ENCODE measurements at regions not wholly inside any gene's neighbourhood (a gene's known extent, or its start where the extent isn't known, plus 50 kb on each side); places are given as distances from the start of the nearest gene placed in this dataset.

DNA sequence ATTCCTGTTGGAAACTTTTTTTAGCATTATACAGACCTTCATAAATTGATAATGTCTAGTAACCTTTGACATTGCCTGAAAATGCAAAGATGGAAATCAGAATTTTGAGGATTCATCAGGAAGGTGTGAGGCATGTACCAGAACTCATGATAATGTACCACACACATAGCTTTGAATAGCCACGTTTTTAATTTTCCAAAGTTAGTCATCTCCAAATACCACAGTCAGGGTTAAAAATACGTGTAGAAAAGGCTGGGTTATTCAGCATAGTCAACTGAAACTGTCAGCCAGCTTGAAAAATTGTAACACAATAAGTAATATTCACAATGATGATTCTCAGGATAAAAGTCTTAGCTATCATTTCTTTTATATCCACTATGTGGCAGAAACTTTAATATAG is 102.0 kb upstream of the THRB start:
- DNase-seq (ENCODE audit: low spot score), result no peak

DNA sequence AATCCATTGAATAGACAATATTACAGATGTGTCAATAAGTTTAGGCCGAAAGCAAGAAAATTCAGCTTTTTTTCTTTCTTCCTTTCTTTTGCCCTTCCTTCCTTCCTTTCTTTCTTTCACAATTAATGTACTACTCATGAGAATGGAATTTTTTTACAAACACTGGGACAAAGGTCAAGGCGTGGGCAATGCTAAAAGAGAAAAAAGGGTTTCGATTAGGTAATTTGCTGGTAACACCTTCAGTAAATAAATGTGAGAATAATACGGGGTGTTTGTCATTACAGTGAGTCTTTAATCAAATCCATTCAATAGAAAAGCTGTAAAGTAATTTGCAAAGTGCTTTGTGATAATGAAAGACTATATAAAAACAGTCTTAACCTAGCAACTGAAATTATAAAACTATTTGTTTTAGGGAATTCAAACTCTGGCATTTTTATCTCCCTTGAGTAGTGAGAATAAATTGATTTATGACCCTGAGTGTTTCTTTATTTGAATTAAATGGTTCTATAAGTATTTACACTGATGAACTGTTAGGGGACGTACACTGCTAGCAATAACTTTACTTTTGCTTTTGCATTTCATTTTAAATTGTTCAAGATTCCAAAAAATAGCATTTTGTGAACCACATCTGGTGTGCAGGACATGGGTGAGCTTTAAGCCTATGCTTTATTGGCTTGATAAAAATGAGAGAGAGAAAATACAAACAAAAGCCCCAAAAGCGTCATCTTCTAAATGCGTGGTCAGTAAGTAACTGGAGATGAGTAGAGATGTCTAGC is 104.2 kb upstream of the THRB start:
- DNase-seq (ENCODE audit: low spot score), result no peak

DNA sequence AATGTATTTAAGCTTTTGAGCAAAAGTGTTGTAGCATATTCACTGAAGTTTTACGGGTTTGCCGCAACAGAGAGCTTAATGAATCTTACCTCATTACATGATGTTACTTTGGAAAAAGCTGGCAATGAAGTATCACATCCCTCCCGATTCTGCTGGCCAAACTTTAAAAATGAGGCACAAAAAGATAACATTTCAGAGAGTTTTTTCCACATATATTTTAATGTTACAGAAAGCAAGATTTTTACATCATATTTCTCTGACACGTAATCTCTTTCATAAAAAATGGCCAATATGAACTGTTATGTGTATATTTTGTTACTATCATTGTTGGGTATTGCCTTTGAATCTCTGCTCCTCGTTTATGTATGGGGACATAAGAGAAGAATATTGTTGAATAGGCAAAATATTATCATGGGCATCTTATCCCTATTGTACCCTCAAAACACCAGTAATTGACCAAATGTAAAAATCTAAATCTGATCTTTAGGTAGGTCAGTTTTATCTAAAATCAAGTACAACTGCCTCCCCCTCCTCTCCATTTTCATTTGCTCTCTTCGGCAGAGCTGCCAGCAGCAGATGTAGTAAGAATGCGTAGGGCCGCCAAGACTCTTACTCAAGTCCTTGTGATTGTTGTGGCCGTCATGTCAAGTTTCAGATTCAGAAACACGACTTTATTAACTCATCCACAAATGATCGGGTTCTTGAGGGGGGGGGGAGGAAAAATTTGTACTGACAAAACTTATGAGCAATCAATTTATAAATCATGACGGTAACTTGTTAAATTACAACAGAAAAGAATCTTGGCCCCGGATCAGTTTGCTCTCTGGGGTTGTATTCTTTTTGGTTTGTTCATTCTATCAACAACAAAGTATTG is 106.7 kb upstream of the THRB start:
- no peak for DNase-seq (ENCODE audit: low spot score)

DNA sequence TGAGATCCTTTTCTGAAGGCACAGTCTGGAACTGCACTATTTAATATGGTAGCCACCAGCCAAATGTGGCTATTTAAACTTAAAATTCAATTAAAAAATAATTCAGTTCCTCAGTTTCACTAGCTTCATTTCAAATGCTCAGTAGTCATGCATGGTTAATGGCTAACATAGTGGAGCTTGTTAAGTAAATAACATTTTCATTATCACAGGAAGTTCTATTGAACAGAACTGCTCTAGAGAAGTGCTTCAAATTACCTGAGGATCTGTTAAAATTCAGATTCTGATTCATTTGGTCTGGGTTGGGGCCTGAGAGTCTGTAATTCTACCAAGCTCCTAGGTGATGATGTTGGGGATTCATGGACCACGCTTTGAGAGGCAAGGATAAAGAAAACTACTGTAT is 109.6 kb upstream of the THRB start:
- no peak for DNase-seq (ENCODE audit: low spot score)

DNA sequence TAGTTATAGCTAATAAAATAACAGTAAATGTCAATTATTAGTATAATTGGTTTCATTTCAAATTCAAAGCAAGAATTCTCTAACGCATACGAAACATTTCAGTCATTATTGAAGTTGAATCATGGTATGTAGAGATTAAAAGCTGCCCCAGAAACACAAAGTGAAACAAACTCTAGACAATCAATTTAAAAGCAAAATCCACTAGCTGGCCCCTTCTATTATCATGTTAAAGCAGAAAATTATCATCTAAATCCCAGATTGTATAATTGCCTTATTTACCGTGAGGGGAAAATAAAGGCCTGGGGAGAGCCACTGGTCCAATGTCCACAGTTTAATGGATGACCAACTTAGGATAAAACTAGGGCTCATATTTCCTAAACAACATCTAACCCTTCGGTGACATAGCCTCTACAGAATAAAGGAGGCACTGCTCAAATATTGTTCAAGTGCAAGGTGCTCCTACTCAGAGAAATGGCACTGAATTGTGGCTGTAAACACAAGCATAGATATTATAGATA is 110.9 kb upstream of the THRB start:
- no peak for DNase-seq (ENCODE audit: low spot score)

DNA sequence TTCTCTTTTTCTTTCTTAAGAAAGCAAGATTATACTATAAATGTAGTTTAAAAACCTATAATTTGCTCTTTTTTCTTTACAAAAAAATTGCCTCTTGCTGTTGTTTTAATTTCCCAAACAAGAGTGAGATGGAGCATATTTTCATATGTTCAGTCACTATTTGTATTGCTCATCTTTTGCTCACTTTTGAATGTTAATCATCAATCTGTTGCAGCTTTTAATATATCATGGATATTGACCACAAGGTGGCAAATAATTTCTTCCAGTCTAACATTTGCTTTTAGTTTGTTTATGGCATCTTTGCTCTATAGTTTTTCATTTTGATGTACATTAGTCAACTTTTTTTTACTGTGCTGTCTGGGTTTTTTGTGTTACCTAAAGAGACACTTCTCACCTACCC is 112.6 kb upstream of the THRB start:
- no peak for DNase-seq (ENCODE audit: low spot score)

DNA sequence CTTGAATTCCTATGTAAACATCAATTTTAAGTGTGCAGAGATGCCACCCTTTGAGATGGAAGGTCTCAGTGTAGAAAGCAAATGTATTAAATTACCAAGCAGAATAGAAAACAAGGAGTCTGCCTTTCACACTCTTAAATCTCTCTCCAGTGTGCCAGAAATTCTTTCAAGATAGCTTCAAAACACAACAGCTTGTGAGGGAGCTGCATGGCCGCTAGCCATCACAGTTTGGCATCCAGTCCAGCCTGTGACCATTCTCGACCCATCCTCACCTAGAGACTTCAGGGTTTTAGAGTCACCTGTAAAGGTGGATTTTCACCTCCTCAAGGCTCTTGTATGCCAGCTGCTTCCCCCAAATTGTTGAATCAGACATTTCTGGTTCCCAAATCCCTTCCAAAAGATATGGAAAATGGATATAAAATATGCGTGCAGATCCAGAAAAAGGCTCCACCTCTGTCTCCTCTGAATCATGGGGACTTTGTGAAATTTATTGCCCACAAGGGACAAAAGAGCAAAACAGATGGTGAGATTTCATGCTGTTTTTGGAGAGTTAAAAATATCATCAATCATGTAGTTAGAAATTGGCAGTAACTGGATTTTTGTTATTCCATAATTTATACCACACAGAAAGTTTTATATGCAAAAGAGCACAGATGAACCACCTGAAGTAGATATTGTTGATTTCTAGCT is 114.2 kb upstream of the THRB start:
- DNase-seq (ENCODE audit: low spot score), result no peak

DNA sequence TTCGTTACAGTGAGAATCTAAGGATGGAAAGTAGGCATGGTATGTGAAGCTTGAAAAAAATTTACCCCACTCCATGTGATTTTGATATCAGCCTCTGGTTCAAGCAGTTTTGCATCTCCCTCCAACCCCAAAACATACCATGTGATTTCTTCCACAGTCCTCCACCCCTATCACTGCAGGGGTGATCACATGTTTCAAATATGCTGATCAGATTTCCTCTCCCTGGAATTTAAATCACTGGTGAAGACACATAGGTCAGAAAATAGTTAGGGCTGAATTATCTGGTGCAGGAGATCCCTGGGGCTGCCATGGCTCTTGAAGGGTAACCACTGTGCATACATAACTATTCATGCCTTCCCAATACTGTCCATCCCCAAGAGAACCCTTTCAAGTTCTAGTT is 119.7 kb upstream of the THRB start:
- DNase-seq (ENCODE audit: low spot score), result no peak

DNA sequence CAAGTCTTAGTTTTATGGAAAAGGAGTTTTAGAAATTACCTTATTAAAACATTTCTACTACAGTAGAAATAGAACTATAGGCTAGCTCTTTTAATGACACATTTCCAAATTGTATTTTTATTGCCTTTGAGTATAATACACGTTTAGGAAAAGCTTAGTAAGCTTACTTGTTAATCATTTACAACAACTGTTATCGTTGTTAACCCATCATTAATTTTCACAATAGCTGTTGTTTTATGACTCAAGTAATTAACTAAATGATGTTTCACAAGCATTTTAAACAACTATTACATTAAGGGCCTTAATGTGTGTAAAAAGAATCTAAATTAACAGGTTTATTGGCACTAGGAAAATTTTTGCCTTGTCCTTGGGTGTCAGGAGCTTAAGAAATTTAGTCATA is 120.5 kb upstream of the THRB start:
- no peak for DNase-seq (ENCODE audit: low spot score)

DNA sequence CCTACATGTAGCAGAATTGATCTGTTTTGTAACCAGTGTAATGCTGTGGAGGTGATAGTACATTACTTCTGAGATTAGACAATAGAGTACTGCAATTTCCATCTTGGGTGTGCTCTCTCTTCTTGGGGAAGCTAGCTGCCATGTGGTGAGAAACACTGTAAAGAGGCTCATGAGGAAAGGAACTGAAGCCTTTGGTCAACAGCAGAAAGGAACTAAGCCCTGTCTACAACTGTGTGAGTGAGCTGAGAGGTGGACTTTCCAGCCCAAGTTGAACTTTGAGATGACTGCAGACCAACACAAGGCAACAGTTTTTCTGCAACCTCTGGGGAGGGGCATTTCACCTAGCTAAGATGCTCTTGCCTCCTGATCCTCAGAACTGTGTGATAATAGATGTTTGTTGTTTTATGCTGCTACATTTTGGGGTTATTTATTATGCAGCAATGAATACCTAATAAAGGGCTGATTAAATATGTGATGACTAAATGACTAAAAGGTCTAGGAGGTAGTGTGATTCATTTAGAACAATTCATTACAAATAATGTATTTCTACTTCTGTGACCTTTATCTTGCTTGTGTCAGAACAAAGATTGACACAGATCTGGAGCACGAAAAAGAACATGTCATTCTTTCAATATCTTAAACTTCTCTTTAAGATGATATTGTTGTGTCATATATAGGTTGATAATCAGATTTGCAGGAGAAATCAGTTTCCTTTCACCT is 121.6 kb upstream of the THRB start:
- no peak for DNase-seq (ENCODE audit: low spot score)

DNA sequence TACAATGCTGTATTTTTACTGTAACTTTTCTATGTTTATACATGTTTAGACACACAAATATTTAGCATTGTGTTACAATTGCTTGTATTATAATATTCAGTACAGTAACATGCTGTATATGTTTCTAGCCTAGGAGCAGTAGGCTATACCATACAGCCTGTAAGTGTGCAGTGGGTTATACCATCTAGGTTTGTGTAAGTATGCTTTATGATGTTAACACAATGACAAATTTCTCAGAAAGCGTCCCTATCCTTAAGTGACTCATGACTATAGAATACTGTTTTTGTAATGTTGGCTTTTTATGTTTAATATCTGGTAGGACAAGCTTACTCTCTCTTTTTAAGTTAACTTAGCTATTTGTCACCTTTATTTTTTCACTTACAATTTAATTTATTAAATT is 127.5 kb upstream of the THRB start:
- DNase-seq (ENCODE audit: low spot score), result no peak

DNA sequence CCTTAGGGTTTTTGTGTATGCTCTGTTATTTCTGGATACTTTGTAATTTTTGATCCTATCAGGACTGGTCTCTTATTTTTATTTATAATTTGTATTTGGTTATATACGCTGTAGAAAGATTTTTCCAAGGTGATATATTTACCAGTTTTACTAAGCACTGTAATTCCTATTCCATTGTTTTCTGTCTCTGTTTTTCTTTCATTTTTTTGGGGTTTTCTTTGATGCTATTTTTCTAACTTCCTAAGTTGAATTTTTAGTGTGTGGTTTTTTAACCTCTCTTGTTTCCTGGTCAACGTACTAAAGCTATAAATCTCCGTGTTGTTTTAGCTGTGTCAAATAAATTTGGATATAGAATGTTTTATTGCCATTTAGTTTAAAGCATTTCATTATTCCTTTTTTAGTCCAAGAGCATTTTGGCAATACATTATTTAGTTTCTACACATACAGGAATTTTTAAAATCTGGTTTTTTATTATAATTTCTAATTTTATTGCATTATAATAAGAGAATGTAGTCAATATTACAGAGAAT is 128.1 kb upstream of the THRB start:
- DNase-seq (ENCODE audit: low spot score), result no peak

DNA sequence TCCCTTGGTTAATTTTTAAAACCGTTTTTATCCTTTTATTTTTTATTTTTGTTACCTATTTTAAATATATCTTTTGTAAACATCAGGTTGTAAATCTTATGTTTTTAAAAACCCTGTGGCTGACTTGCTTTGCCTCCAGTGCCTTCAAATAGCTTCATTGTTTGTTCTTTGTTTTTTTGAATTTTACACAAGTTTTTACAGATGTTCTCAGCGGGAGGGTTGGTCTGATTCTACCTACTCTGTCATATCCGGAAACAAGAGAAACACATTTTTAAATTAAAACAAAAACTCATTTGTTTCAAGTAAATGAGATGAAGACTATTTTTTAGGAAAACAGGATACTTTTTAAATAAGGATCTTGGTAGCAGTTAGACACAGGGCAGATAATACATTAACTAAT is 129.0 kb upstream of the THRB start:
- DNase-seq (ENCODE audit: low spot score), result no peak

DNA sequence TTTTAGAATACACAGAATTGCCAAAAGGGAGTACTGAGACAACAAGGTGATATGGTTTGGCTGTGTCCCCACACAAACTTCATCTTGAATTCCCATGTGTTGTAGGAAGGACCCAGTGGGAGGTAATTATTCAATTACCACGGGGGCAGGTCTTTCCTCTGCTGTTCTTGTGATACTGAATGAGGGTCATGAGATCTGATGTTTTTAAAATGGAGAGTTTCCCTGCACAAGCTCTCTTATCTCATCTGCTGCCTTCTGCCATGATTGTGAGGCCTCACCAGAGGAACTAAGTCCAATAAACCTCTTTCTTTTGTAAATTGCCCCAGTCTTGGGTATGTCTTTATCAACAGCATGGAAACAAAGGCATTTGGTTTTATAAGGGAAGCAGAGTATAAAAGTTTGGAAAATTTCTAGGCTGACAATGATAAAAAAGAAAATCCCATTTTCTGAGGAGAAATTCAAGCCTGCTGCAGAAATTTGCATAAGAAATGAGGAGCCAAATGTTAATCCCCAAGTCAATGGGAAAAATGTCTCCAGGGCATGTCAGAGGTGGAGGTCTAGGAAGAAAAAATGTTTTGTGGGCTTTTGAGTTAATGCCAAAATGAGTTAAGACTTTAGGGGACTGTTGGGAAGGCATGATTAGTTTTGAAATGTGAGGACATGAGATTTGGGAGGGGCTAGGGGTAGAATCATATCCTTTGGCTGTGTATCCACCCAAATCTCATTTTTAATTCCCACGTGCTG is 130.5 kb upstream of the THRB start:
- no peak for DNase-seq (ENCODE audit: low spot score)

DNA sequence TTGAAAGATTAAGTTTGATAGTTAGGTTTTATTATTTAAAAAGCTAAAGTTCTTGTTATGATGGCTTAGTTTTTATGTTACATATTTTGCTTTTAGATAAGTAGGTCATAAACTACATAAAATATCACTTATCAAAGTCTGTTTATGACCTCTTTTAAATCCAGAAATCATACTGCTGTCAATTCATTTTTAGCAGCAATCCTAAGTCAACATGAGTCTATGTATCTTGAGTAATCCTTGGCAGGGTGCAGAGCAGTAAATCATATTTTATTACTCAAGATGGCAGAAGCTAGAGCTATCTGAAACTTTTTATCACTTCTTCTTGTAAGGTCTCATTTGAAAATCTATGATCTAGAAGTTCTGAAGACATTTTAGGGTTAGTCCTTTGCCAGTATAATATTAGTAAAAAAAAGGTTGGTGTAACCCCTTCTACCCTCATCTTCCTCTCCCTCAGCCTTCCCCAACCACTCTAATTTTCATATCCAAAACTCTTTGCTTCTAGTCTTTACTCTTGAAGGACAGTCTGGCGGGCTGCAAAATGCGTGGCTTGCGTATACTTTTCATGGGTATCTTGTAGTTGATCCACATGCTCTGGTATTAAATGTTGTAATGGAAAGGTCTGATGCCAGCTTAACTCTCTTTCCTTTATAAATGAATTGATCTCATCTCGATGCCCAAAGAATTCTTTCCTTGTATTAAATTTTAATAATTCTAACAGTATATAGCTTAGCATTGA is 134.0 kb upstream of the THRB start:
- no peak for DNase-seq (ENCODE audit: low spot score)

DNA sequence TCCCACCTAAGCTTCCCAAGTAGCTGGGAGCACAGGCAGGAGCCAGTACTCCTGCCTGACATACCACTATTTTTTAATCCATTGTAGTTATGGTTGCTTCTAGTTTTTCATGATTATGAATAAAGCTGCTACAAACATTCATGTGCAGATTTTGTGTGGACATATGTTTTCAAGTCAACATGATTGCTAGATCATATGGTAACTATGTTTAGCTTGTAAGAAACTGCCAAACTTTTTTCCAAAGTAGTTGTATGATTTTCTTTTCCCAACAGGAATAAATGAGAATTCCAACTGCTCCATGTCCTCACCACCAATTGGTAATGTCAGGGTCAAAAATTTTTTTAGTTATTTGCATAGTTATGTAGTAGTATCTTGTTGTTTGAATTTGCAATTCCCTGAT is 136.8 kb upstream of the THRB start:
- DNase-seq (ENCODE audit: low spot score), result no peak

DNA sequence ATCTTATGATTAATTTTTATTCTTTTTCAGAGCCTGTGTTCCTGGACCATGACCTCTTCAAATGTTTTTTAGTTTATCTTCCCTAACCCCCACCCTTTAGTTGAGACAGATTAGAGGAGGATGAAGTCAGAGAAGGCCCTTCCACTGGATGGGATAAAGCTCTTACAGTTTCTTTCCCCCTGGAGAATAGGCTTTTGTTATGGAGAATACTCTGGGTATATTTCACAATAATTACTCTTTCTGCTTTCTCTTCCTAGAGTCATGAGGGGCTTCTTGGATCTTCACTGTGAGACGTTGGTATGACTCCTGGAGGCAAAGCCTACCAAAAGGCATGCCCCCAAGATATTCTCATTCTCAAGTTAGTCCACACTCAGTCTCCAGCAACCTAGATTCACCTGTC is 144.4 kb upstream of the THRB start:
- no peak for DNase-seq (ENCODE audit: low spot score)

DNA sequence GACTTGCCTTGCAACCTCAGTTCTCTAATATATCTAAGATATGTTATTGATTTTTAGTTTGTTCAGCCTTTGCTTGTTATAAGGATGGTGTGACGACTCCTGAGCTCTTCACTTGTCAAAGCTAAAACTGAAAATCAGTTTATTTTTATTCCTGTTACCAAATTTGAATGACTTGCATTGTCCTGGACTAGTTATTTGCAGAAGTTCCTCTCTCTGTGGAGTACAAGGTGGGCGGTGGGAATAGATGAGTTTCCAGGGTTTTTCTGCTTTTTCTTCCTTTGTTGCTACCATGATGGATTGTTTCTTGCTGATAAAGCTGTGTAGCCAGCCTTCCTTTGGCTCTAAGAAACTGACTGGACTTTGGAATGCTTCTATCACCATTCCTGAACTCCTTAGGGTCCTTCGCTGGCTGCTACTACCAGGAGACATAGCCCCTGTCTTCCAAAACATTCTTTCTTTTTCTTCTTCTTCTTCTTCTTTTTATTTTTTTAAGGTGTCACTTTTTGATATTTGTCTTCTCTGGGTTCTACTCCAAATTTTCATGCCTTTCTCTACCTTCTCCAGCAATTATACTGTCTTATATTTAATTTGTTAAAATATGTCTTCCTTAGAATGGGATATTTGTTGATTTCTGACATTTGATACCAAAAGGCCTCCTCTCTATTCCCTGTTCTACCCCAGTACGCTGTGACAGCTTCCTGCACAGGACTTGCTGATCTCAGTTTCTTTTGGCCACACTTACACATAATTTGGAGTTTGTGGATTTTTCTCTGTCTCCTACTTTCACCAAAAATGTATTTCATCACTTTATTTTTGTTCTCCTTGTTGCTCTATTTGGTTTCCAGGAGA is 145.1 kb upstream of the THRB start:
- no peak for DNase-seq (ENCODE audit: low spot score)

DNA sequence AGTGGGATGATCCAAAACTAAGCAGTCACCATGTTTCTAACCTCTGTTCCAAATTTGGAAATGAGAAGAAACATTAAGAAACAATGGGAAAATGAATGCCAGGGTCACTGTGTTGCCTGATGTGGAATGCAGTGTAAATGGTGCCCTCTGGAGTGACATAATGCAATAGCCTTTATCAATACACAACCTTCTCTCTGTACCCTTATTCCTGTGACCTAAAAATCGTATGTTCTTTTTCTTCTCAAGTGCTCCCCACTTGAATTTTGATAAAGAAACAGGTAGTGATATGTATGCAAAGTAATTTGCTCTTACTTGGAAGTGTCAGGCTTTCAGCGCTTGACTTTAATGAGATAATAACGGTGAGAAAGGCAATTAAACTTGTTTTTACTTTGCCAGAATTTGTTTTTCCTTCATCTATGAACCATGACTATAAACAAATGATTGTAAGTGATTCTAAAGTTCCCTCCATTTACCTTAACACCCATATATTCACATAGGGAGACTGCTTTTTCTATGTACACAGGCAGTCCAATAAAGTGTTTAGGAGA is 145.8 kb upstream of the THRB start:
- DNase-seq (ENCODE audit: low spot score), result no peak

All from hepatic stellate cell (primary cell).